ENCODE measurements at regions not wholly inside any gene's neighbourhood (a gene's known extent, or its start where the extent isn't known, plus 50 kb on each side); places are given as distances from the start of the nearest gene placed in this dataset.
"Not testable (repeated sequence)": the region's sequence is repeated elsewhere in the genome, so short reads cannot be mapped to it uniquely, and the experiment has no call there.

- DNase-seq (ENCODE audit: low read depth in 4 of 4, low spot score in 2 of 4) = no peak
Measured at GRCh38 chr5:124021066-124021641, 509.2 kb downstream of the CSNK1G3 start.

DNA sequence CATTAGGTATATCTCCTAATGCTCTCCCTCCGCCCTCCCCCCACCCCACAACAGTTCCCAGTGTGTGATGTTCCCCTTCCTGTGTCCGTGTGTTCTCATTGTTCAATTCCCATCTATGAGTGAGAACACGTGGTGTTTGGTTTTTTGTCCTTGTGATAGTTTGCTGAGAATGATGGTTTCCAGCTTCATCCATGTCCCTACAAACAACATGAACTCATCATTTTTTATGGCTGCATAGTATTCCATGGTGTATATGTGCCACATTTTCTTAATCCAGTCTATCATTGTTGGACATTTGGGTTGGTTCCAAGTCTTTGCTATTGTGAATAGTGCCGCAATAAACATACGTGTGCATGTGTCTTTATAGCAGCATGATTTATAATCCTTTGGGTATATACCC is 505.3 kb downstream of the CSNK1G3 start:
- DNase-seq (ENCODE audit: low read depth in 4 of 4, low spot score in 2 of 4) = not testable (repeated sequence)

DNA sequence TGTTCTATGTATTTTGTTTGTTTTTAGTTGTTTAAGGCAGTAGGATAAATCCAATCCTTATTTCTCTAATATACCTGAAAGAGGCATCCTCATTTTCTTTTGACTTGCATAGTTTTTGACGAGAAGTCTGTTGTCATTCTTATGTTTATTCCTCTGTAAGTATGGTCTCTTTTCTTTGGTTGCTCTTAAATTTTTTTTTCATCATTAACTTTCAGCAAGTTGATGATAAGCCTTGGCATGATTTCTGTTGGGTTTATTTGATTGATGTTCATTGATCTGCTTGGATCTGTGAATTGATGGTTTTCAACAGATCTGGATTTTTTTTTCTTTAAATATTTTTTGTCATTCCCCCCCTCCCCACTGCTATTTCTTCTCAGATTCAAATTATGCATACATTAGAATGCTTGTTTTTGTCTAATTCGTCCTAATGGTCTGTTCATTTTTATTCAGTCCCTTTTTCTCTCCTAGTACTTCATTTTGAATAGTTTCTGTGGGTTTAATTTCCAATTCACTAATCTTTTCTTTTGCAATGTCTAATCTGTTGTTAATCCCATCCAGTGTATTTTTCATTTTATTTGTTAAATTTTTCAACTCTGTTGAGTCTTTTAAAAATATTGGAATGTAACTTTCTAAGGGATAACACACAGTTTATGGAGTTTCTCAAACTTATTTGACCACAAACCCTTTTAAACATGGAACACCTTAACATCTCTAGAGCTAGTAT is 495.9 kb downstream of the CSNK1G3 start:
- no peak for DNase-seq (ENCODE audit: low read depth in 4 of 4, low spot score in 2 of 4)

GRCh38 chr5:124001036-124001615 is 489.1 kb downstream of the CSNK1G3 start:
- no peak for DNase-seq (ENCODE audit: low read depth in 4 of 4, low spot score in 2 of 4)

- no peak for DNase-seq (ENCODE audit: low read depth in 4 of 4, low spot score in 2 of 4)
Measured at GRCh38 chr5:124000538-124000937, 488.6 kb downstream of the CSNK1G3 start.

DNA sequence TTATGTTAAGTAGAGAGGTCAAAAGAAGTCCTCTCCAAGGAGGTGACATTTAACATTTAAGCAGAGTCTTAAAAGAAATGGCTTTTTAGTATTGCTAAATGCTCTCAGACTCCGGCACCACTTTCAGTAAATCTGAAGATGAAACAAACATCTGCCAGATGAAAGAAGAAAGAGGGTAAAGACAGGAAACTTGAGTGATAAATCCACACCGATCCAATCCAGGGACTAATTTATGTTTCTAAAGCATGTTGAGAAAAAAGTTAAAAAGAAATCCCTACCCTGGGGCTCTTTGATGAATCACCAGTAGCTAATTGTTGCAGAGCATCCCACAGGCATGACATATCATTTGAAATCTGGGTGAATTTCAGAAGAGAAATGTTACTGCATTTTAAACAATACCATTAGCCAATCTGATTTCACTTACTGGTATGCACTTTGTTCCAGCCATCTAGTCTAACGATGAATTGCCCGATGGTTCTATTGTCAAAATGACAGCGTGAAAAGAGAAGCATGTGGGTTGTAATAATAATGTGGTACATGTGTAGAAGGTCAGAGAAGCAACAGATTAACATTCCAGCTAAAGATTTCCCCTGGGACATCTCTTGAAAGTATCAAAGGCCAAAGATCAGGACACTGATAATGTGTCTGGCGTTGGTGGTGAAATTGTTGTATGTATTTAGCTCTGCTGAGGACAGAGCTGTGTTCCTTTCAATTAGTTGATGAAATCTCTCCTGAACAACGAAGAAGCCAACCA is 485.7 kb downstream of the CSNK1G3 start:
- DNase-seq (ENCODE audit: low read depth in 4 of 4, low spot score in 2 of 4) = no peak

- DNase-seq (ENCODE audit: low read depth in 4 of 4, low spot score in 2 of 4) = no peak
Measured at GRCh38 chr5:123997064-123997461, 485.1 kb downstream of the CSNK1G3 start.

GRCh38 chr5:123992641-123993040 is 480.7 kb downstream of the CSNK1G3 start:
- DNase-seq (ENCODE audit: low read depth in 4 of 4, low spot score in 2 of 4) = no peak

GRCh38 chr5:123987956-123988355 is 476.0 kb downstream of the CSNK1G3 start:
- DNase-seq (ENCODE audit: low read depth in 4 of 4, low spot score in 2 of 4) = no peak

GRCh38 chr5:123976379-123977033 is 464.5 kb downstream of the CSNK1G3 start:
- DNase-seq (ENCODE audit: low read depth in 4 of 4, low spot score in 2 of 4) = no peak

GRCh38 chr5:123975521-123975920 is 463.5 kb downstream of the CSNK1G3 start:
- not testable (repeated sequence) for DNase-seq (ENCODE audit: low read depth in 4 of 4, low spot score in 2 of 4)

GRCh38 chr5:123966781-123967180 is 454.8 kb downstream of the CSNK1G3 start:
- no peak for DNase-seq (ENCODE audit: low read depth in 4 of 4, low spot score in 2 of 4)

DNA sequence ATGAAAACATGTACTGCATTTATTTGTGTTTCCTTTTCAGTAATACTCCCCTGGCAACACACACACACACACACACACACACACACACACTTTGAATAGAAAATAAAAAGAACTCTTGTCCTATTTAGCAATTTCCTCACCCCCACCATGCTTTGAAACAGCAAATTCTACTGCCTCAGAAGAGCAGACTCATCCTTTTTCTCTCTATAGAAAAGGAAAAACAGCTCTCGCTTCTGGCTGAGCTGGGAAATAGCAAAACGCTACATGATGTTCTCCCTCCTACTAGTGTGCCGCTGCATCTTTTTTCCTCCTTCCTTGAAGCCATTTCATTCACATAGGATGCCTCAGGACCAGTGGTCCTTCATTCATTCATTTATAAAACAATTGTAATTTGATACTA is 453.6 kb downstream of the CSNK1G3 start:
- no peak for DNase-seq (ENCODE audit: low read depth in 4 of 4, low spot score in 2 of 4)

DNA sequence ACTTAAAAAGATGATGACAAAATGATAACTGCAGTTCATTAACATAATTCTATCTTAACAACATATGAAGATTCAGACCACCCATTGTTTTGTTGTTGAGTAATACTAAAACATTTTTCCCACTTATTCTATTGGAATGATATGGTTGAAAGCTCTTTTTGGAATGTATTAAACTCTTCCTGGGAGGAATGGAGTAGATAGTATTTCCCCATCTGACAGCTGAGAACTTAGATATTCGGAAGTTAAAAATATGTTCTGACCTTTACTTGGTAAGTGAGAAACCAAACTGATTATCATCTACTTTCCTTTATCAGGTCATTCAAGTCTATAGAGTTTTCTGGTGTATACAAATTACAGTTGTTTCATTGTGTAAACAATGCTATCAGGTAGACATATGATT is 452.9 kb downstream of the CSNK1G3 start:
- no peak for DNase-seq (ENCODE audit: low read depth in 4 of 4, low spot score in 2 of 4)

- no peak for DNase-seq (ENCODE audit: low read depth in 4 of 4, low spot score in 2 of 4)
Measured at GRCh38 chr5:123960526-123960925, 448.5 kb downstream of the CSNK1G3 start.

DNA sequence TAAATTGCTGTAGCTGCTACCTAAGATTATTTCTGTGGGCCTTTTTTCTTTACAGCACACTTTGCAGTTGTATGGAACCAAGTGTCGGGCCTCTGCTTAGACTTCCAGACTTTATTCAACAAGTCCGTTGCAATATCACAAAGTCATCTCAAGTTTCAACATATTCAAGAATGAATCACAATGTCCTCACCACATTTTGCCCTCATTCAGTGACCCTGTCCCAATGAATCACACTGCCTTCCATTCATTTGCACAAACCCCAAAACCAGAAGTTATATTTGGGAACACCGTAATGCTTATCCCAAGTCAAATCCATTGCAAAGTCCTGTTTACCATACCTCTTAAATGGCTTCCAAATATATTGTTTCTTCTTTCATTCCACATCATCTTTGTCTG is 439.6 kb downstream of the CSNK1G3 start:
- no peak for DNase-seq (ENCODE audit: low read depth in 4 of 4, low spot score in 2 of 4)

DNA sequence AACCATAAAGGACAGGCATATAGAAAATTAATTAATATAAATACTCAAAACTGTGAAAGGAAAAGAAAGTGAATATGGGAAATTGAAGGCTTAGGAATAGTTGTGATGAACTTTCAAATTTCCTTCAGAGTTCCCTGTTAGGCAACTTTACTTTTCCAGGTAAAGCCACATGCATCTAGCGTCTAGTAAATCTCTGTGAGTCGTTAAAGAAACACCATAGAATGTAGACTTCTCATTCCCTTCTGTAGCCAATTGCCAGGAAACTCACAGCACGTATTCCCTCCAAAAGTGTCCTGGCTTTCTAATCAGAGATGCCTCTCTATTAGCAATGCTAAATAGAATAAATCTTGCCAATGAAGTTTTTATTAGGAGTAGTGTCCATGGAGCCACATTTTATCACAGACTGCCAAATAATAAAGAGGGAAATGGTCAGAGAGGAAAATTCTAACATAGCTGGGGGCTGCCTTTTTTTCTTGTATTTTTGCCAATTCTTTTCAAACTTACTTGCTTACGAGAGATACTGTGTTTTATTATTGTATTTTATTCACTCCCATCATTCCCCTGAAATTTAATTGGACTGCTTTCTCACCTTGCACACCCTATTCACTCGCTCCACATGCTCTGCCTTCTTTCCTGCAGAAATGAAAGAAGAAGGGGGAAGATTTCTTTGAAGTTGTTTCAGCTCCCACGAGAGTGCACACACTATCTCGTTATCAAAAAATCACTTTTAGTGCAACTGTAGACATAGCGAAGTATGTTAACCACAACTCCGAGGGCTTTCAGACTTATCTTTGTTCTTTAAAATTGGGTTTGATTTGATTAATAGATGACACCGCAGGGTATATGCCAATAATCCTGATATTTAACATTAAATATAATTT is 439.0 kb downstream of the CSNK1G3 start:
- DNase-seq (ENCODE audit: low read depth in 4 of 4, low spot score in 2 of 4) = no peak

DNA sequence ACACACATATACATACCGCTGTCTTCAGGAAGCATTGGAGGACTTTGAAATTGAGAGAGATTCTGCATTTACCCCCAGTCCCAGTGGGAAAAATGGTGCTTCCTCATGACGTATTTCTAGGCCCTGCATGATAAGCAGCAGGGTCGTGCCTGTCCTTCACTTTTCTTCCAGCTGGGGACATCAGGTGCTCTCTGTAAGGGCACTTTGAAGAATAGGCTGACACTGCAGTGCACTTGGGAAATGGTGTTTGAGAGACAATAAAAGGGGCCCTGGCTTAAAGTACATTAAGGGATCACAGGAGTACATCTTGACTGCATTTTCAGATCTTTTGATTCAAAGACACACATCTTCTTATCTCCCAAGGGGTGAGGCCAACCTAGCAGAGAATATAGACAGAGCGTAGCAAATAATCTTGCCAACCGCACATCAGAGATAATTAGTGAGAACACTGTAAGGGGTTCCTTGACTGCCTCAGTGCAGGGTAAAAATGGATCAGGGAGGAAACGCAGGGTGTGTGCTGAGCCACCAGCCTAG is 437.9 kb downstream of the CSNK1G3 start:
- no peak for DNase-seq (ENCODE audit: low read depth in 4 of 4, low spot score in 2 of 4)

DNA sequence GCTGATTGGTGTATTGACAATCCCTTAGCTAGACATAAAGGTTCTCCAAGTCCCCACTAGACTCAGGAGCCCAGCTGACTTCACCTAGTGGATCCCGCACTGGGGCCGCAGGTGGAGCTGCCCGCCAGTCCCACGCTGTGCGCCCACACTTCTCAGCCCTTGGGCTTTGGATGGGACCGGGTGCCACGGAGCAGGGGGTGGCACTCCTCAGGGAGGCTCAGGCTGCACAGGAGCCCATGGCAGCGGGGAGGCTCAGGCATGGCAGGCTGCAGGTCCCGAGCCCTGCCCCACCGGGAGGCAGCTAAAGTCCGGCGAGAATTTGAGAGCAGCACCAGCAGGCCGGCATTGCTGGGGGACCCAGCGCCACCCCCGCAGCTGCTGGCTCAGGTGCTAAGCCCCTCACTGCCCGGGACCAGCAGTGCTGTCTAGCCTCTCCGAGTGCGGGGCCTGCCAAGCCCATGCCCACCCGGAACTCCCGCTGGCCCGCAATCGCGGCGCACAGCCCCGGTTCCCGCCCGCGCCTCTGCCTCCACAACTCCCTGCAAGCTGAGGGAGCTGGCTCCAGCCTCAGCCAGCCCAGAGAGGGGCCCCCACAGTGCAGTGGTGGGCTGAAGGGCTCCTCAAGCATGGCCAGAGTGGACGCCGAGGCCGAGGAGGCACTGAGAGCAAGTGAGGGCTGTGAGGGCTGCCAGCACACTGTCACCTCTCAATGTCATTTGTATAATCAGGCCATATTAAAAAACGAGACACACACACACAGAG is 437.2 kb downstream of the CSNK1G3 start:
- no peak for DNase-seq (ENCODE audit: low read depth in 4 of 4, low spot score in 2 of 4)

Data from left renal cortex interstitium (tissue), 4 donors.